Osteoblast (primary cell): ENCODE measurements at regions not wholly inside any gene's neighbourhood (a gene's known extent, or its start where the extent isn't known, plus 50 kb on each side); places are given as distances from the start of the nearest gene placed in this dataset.

Source experiments
- DNase-seq: peaks from one replicate; pipeline ENCODE4 v3.0.0; 2011; ENCODE audit warnings: low spot score, mixed read lengths; ENCODE audit not compliant: insufficient read length; ENCODE audit errors: missing footprints
- H2AFZ ChIP-seq: 2 replicates; pipeline ENCODE4 v1.6.0; 2011; ENCODE audit warnings: mild to moderate bottlenecking, low read length
- H3K27ac ChIP-seq: 2 replicates; pipeline ENCODE4 v1.5.1; 2011; ENCODE audit warnings: mild to moderate bottlenecking, low read depth, low read length, moderate library complexity
- H3K27me3 ChIP-seq: 2 replicates; pipeline ENCODE4 v1.6.0; 2012; ENCODE audit warnings: mild to moderate bottlenecking, control low read depth, inconsistent platforms, low read length, moderate library complexity; ENCODE audit not compliant: insufficient read depth
- H3K36me3 ChIP-seq: 2 replicates; pipeline ENCODE4 v1.5.1; 2011; ENCODE audit warnings: mild to moderate bottlenecking, low read length, control low read depth, moderate library complexity; ENCODE audit not compliant: insufficient read depth
- H3K4me1 ChIP-seq: 2 replicates; pipeline ENCODE4 v1.5.1; 2011; ENCODE audit warnings: mild to moderate bottlenecking, low read length, control low read depth, moderate library complexity; ENCODE audit not compliant: insufficient read depth
- H3K4me2 ChIP-seq: 2 replicates; pipeline ENCODE4 v1.6.0; 2011; ENCODE audit warnings: mild to moderate bottlenecking, low read length; ENCODE audit not compliant: insufficient read depth
- H3K4me3 ChIP-seq: fragments of 200-600 bp; sonication (generic); 3 replicates; pipeline ENCODE4 v1.5.1; 2012; ENCODE audit warnings: mild to moderate bottlenecking, low read length, inconsistent platforms; ENCODE audit not compliant: insufficient read depth
- H3K79me2 ChIP-seq: 2 replicates; pipeline ENCODE4 v1.6.0; 2012; ENCODE audit warnings: mild to moderate bottlenecking, low read length, control low read depth, inconsistent platforms; ENCODE audit not compliant: insufficient read depth
- H3K9me3 ChIP-seq: 2 replicates; pipeline ENCODE4 v1.5.1; 2011; ENCODE audit warnings: low read depth, low read length, control low read depth
- H4K20me1 ChIP-seq: 2 replicates; pipeline ENCODE4 v1.6.0; 2012; ENCODE audit warnings: mild to moderate bottlenecking, low read length, control low read depth; ENCODE audit not compliant: insufficient read depth
- CTCF ChIP-seq: IDR thresholded peaks from 2 replicates; pipeline ENCODE4 v1.5.1; 2011; ENCODE audit warnings: mild to moderate bottlenecking, low read depth, low read length, moderate library complexity; ENCODE audit errors: extremely low read depth

GRCh38 chr16:5601957-5602356 is 504.4 kb upstream of the EEF2KMT start:
- Histone ChIP-seq H3K79me2 (no peaks in the 10 kb centered on the region), H3K4me2 (no peak overlapping the region), H3K9me3 (no peaks in the 10 kb centered on the region), H2AFZ (no peak overlapping the region), H3K27me3 (no peaks in the 10 kb centered on the region), H3K4me3 (no peak overlapping the region), H3K27ac (no peak overlapping the region), H3K36me3 (no peaks in the 10 kb centered on the region), H3K4me1 (no peaks in the 10 kb centered on the region), H4K20me1 (no peaks in the 10 kb centered on the region)
- no peak for DNase-seq
- TF ChIP-seq CTCF = no peak

- no peaks in the 10 kb centered on the region for H3K36me3 ChIP-seq
- no peak overlapping the region for H3K4me3 ChIP-seq
- no peaks in the 10 kb centered on the region for H3K27me3 ChIP-seq
- no peaks in the 10 kb centered on the region for H4K20me1 ChIP-seq
- no peak for TF ChIP-seq CTCF
- no peak overlapping the region for H3K27ac ChIP-seq
- no peak overlapping the region for H2AFZ ChIP-seq
- H3K4me1 ChIP-seq = no peaks in the 10 kb centered on the region
- no peaks in the 10 kb centered on the region for H3K9me3 ChIP-seq
- no peaks in the 10 kb centered on the region for H3K79me2 ChIP-seq
- no peak for DNase-seq
- no peak overlapping the region for H3K4me2 ChIP-seq
Observed at GRCh38 chr16:5598793-5599192, 501.2 kb upstream of the EEF2KMT start.

- no peaks in the 10 kb centered on the region for H3K27me3 ChIP-seq
- DNase-seq = no peak
- no peaks in the 10 kb centered on the region for H3K9me3 ChIP-seq
- no peak for TF ChIP-seq CTCF
- H3K4me2 ChIP-seq = no peak overlapping the region
- no peak overlapping the region for H3K27ac ChIP-seq
- H3K4me1 ChIP-seq = no peaks in the 10 kb centered on the region
- H4K20me1 ChIP-seq = no peaks in the 10 kb centered on the region
- no peaks in the 10 kb centered on the region for H3K79me2 ChIP-seq
- H2AFZ ChIP-seq = no peak overlapping the region
- no peaks in the 10 kb centered on the region for H3K36me3 ChIP-seq
- H3K4me3 ChIP-seq = no peak overlapping the region
Observed at GRCh38 chr16:5595849-5596248, 498.3 kb upstream of the EEF2KMT start.

- Histone ChIP-seq H3K27ac (no peak overlapping the region), H2AFZ (no peak overlapping the region), H3K4me1 (no peaks in the 10 kb centered on the region), H3K36me3 (no peaks in the 10 kb centered on the region), H3K4me3 (no peak overlapping the region), H4K20me1 (no peaks in the 10 kb centered on the region), H3K79me2 (no peaks in the 10 kb centered on the region), H3K9me3 (no peaks in the 10 kb centered on the region), H3K27me3 (no peaks in the 10 kb centered on the region), H3K4me2 (no peak overlapping the region)
- TF ChIP-seq CTCF = no peak
- no peak for DNase-seq
Observed at GRCh38 chr16:5590416-5590815, 492.8 kb upstream of the EEF2KMT start.
